DMS79 treated with DMSO at 0.1 percent for 48 hours (cell line): ENCODE measurements at regions not wholly inside any gene's neighbourhood (a gene's known extent, or its start where the extent isn't known, plus 50 kb on each side); places are given as distances from the start of the nearest gene placed in this dataset.
"Not testable (repeated sequence)": the region's sequence is repeated elsewhere in the genome, so short reads cannot be mapped to it uniquely, and the experiment has no call there.

Source experiments
- DNase-seq: peaks from one replicate; lab custom pipeline; 2025; lab: John Stamatoyannopoulos, UW

DNA sequence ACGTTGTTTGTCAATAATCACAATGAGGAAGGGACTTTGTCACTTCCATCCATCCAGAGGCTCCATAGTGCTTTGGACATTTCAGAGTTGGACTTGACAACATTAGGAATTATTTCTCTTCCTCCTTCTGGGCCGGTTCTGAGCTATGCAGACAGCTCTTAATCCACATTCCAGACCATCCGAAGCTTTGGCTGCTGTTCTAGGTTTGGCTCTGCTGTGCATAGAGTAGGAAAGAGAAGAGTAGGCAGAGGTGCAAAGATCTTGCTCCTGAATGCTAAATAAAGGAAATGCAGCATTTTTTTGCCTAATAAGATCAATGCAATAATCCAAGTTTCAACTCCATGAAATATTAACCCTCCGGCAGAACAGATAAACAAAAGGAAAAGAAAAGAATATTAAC is 216.3 kb upstream of the PRNP start:
- DNase-seq = no peak

DNA sequence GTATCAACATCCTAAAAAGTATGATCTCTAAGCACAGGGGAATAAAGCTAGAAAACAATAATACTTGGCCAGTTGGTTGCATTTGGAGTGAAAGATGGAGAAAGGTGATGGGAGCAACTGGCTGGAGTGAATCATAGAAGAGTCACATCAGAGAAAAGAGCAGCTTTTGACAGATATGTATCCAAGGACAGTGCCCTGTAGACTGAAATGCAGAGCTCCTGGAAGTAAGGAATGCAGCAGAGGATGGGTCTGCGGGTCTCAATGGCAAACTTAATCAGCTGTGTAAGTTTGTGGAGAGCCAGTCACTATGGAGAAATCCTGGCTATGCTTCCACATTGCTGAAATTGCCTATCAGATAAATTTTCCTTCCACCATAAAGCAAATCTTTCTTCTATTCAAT is 218.1 kb upstream of the PRNP start:
- no peak for DNase-seq

DNA sequence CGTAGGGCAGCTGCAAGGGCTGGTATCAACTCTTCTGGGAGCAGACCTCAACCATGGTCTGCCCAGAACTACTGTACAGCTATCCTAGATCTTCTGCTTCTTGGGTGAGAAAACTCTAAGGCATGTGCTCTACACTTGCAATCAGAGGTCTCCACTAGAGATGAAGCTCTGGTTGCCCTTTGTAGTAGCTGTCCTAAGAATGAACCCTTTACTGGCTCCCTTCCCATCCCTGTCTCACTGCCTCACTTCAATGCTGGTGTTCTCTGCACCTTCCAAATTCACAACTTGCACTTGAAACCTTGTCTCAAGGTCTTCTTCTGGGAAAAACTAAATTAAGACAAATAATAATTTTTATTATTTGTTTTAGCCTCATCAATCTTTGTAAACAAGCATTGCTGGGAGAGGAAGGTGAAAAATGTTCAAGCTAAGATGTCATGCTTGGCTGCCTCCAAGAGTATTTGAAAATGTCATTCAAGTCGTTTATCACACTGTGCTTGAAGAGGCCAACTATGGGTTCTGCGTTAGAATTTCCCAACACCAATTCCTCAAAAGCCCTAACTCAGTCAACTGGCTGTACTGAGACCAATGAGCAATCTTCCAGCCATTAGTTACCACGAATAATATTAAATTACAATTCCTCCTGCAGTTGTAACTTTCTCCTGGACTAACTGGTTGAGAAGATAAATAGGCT is 216.9 kb upstream of the ADRA1D start:
- DNase-seq = peak; percentile 21

DNA sequence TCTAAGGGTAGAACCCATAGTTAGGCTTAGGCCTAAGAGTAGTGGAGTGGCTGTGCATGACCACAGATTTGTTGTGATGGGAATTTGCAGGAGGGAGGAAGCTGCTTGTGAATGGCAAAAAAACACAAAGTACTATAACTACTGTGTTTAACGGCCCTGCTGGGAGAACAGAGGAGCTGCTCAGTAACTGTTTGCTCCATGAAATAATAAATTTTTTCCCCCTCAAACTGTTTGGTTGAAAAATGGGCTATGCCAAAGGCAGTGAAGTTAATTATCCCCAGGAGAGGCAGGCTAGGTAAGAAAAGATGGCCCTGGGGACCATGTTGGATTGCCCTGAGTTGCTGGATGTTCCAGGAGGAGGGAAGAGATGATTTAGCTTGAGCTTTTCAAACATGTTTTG is 216.1 kb upstream of the ADRA1D start:
- no peak for DNase-seq

DNA sequence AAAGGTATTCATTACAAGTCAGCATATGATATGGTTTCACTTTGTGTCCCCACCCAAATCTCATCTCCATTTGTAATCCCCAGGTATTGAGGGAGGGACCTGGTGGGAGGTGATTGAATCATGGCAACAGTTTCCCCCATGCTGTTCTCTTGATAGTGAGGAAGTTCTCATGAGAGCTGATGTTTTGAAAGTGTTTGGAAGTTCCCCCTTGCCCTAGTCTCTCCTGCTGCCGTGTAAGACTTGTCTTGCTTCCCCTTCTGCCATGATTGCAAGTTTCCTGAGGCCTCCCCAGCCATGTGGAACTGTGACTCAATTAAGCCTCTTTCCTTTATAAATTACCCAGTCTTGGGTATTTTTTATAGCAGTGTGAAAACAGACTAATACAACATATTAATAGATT is 213.7 kb upstream of the ADRA1D start:
- not testable (repeated sequence) for DNase-seq

DNA sequence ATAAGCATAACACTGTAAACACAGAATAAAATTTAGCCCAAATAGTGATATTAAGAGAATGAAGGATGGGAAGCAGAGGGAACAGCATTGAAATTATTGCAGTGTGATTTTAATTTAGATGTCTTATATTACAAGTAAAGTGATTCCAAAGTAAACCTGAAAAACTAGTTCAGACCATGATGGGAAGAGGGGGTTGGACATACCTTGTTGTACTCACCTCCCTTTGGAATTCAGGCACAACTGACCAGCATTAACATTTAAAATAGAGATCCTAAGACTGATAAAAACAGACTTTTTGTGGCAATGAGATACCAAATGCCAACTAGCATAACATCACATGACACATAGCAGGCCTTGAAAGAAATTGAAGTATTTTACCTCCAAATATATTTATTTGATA is 210.0 kb upstream of the ADRA1D start:
- no peak for DNase-seq

DNA sequence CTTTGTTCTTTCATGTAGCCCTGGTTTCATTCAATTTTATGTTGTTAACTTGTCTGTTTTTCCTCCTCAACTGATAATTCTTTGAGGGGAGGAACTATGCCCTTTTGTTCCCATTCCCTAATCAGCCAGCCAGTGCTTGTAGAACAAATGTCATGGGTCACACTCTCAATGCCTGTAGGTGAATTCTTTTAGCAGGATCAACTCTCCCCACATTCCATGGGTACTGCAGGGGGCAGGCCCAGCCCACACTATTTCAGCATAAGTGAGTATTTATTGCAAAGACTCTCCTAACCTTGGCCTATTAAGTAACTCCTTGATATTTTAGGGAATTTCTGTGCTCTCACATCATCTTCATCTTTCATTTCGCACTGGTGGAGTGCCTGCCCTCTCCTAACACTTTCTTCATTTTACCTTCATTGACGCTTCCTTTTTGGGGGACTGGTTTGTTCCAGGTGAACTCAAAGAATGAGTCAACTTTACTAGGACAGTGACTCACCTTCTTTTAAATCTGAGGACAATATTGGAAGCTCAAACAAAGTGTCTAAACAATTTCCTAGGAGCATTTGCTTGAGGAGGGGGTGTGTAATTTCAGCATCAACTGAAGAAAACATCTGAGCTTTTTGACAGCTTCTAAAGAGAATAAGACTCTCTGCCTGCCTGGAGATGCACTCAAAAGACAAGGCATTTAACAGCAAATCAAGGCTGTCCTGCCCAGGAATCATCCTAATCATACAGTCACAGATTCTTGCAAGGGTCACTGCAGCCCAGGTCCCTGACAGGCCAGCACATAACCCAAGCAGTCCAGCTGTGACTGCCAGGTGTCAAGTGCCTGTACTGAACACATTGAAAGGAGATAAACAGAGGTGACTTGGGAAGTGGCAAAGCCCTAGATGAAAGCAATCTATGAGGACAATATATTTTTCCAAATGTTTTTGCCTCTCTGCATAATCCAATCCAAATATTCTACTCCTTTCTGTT is 208.8 kb upstream of the ADRA1D start:
- no peak for DNase-seq

DNA sequence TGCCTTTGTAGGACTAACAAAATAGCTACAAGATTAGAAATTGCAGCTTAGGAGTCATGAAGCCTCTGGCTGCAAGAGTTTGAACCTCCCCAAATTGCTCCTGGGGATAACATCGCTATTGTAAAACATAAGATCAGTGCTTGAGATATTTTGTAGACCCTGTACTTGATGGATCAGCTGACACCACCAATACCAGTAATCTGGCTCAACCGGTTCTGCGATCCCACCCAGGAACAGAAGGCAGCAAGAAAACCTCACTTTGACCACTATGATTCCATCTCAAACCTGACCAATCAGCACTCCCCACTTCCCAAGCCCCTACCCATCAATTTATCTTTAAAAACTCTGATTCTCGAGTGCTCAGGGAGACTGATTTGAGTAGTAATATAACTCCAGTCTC is 206.9 kb upstream of the ADRA1D start:
- no peak for DNase-seq

DNA sequence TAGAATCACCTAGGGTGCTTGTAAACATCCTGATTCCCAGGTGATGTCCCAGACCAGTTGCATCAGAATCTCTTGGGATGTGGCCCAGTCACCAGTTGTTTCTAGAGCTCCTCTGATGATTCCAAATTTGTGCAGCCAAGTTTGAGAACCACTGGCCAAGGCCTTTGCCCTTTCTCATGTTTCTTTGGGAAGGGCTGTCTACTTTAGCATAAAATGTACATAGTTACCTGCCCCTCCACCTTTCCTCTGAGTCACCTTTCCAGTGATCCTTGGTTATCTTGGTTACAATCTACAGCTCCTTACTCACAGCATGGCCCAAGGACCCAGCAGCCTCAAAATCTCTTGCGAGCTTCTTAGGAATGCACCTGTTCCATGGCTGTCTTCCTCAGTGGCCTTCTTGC is 206.2 kb upstream of the ADRA1D start:
- no peak for DNase-seq

DNA sequence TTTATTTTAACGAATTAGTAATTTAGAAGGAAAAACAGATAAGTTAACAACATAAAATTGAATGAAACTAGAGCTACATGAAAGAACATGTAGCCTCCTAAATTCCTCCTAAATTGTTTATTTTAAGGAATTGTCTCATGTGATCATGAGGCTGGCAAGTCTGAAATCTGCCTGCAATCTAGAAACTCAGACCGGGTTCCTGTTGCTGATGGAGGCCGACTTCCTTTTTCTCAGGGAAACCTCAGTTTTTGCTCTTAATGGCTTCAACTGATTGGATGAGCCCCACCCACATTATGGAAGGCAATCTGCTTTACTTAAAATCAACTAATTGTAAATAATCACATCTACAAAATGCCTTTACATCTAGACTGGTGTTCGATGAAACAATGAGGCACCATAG is 205.0 kb upstream of the ADRA1D start:
- DNase-seq = no peak

DNA sequence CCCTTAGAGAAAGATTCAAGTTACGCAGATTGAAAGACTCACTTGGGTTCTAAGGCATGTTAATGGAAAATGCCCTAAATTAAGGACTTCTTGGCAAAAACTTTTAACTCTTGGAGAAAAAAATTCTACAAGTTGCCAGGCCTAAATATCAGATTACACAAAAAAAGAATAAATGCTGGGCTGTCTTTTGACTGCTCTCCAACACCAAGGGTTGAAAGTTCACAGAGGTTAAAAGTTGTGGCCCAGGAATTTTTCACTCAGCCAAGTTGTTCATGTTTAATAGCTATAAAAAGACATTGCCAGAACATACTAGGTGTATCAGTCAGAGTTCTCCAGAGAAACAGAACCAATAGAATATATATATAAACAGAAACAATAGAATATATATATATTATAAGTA is 204.3 kb upstream of the ADRA1D start:
- DNase-seq = no peak

DNA sequence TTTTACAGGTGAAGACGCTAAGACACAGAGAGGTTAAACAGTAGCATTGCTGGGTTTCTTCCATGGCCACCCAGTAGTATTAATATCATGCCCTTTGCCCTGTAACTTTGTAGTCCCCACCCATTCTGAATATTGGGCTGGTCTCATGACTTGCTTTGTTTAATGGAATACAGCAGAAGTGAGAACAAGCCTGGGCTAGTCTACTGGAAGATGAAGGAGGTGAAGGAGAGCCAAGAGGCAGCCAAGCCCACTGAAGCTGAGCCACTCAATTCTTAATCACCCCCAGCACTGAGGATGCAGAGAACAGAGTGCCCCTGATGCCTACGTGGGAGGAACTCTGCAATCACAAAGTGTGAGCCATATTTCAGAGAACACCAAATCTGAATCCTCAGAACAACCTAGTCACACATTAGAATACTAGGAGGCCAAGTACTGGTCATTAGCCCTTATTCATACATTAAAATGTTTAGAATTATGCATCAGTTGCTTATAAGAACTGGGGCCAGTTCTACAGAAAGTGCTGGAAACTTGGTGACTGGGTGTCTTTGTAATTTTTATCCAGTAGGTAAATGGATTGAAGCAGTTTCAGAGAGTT is 202.5 kb upstream of the ADRA1D start:
- DNase-seq = peak; percentile 1

DNA sequence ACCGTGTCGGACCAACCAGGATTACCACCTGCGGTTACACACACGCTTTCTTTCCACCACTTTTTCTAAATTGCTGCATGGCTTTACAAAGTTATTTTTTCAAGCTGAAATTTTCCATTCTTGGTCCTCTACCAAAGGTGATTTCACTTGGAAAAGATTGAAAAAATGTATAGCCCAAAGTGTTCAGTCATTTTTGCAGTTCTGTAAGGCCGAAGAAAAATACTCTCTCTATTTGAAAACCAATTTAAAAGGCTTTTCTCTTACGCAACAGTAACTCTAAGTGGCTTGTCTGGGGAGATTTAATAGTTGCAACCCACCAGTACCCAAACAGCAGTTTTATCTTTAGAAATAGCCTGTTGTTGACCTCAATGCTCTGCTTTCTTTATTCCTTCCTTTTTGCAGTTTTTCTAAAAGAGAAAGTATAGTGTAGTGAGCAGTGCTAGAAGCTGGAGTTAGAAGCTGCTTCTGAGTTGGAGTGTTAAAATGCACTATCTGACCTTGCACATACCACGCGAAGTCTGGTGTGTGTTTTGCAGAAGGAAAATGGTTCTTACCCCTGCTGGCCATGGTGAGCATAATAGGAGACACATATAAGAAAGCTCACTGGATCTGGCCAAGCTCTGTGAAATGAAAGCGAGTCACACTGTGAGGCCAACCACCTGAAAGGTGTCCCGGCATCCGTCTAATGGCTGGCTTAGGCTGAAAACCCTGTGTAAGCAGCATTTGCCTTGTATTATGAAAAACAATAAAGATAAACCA is 201.0 kb upstream of the ADRA1D start:
- DNase-seq = no peak

DNA sequence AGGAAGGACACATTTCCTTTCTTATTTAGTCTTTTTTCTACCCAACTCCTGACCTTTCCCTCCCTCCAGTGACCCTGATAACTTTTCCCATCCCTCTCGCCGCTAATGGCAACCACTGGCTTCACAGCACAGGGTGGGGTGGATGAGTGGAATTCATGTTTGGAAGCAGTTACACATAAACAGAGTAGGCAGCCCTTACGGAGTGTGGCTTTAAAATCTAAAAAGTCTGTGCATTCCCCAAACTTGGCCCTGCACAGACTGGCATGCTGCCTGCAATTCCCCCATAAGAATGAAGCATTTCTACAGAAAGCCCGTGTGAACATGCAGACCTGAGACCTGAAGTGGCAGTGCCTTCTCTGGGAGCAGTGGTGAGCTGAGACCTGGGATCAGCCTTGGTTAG is 196.7 kb upstream of the ADRA1D start:
- no peak for DNase-seq

DNA sequence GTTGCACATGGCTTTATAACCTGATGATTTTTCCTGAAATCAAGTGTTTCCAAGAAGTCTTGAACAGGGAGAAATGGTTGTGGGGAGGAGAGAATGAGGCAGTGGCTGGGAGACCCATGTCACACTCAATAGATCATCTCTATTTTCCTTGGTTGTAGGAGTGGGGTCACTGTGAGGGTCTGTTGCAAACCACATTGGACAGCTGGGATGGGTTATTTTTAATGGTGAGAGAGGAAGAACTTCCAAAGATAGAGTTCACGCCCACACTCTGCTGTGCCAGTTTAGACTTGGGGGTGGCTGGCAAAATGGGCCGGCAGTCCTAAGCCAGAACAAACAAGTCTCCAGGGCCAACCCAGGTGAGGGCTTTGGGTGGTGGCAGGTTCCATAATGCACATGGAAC is 196.2 kb upstream of the ADRA1D start:
- no peak for DNase-seq

DNA sequence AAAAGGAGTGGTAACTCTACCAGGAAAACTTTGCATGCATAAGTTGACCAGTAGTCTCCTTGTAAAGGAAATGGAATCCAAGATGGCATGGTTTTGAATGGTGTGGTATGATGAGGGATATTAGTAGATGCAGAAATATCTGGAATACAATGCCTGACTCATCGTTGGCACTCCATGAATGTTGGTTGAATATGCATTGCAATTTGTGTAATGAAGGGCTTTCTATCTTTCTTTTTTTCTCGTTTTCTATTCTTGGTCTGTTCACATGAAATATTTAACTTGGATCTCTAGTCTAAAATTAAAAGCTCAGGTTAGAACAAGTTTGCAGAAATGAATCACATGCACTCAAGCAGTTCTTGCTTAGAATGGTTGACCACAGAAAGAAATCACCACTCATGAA is 195.3 kb upstream of the ADRA1D start:
- no peak for DNase-seq

DNA sequence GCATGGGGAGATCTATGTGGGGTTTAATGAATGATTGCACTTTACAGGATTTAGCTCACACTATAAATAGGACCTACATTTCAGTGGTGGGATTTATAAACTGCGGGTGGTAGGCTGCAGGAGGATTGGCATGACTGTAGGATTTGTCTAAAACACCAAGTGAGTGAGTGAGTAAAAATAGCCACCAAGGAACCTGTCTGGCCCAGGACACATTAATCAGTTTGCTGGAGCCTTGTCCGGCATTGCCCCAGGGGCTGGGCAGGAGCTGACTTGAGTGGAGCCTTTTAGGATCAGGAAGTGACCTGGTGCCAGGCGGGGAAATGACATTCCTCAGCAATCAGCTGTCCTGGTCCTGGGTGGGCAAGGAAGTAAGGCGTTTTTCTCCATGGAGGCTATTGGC is 193.9 kb upstream of the ADRA1D start:
- DNase-seq = no peak

DNA sequence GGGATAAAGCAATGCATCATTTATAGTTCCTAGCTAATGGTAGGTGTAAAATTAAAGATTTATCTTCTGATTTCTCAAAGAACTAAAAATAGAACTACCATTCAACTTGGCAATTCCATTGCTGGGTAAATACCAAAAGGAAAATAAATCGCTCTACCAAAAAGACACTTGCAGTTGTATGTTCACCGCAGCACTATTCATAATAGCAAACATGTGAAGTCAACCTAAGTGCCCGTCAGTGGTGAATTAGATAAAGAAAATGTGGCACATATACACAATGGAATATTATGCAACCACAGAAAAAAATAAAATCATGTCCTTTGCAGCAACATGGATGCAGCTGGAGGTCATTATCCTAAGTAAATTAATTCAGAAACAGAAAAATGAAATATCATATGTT is 192.8 kb upstream of the ADRA1D start:
- no peak for DNase-seq

DNA sequence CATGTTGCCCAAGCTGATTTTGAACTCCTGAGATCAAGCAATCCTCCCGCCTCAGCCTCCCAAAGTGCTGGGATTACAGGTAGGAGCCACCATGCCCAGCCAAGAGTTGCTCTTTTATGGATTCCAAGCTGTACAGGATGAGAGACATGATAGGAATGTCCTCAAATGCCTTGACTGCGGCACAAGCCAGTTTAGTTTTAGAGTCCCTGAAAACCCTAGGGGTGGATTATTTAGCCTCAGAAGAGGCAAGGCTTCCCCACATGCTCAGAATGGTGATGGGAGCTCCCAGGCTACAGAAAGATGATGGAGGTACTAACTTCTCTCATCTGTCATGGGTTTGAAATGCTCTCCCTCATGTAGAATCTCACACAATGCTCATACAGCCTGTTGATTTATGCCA is 192.1 kb upstream of the ADRA1D start:
- no peak for DNase-seq

DNA sequence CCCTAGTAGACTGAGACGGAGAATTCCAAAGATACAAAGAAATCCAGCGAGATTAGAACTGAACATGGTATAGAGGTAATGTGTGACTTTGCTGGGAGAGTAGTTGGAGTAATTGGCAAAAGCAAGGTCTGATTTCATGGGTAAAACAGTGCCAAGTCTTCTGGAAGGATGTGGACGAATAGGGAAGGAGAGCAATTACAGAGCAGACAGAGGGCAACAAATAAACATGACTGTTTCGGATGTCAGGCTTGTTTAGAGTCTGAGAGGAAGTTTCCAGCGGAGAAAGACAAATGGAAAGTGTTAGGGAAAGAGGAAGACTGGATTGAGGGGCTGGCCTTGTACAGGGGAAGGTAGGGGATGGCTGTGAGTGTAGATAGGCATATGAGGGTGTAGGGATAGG is 190.4 kb upstream of the ADRA1D start:
- no peak for DNase-seq

DNA sequence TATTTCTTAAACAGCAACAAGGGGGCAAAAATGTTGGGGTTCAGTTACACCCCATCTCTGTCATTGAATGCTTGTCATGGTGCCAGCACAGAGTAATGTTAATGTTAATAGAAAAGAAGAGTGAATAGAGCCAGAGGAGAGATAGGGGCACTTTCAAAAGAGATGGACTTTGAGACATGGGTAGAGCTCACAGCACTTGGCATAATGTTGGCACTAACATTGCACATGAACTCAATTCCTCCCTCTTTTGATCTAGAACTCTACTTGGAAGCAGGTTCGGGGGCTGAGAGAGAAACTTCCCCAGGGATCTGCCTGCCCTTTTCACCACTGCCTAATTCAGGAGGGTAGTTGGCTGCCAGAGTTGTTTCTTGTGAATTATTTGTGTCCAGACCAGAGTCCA is 188.0 kb upstream of the ADRA1D start:
- no peak for DNase-seq

DNA sequence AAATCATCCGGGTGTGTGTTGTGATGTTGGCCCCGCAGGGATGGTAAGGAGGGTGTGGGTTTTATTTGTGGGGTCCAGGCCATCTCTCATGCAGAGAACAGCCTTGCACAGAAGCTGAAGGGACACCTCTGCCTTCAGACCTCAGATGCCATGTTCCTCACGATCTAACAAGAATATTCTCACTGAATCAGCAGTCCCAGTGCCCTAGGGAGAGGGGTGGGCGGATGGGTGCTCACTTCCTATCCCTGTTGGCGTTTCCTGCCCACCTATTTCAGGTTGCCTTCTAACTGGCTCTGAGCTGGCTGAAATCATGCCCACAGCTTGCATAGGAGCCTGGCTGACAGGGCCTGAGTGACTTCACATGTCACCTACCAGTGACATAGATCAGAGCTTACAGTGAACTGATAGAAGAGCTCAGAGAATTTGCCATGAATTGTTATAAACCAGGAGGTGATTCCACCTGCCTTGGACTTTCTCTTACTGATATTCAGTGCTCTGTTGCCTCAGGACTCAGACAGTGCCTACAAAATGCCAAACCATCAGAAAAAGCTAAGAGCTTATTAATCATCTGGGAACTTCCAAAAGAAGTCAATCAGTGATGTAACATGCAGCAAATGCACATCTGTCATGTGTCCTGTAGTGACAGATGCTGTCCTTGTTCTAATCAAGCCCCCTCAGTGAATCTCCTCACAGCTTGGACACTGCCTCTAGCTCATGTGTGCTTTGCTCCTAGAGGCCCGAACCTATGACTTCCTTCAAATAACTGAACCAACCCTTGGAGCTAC is 186.8 kb upstream of the ADRA1D start:
- no peak for DNase-seq
